ENCODE measurements at regions not wholly inside any gene's neighbourhood (a gene's known extent, or its start where the extent isn't known, plus 50 kb on each side); places are given as distances from the start of the nearest gene placed in this dataset.
"Not testable (repeated sequence)": the region's sequence is repeated elsewhere in the genome, so short reads cannot be mapped to it uniquely, and the experiment has no call there.

- Histone ChIP-seq H3K27ac (no peak overlapping the region), H3K36me3 (no peaks in the 10 kb centered on the region), H3K27me3 (no peaks in the 10 kb centered on the region), H3K4me1 (no peaks in the 10 kb centered on the region), H3K4me3 (no peak overlapping the region), H3K9me3 (no peaks in the 10 kb centered on the region)
- peak; percentile 37 to 47 for DNase-seq (ENCODE audit: extremely low spot score in 2 of 2)
- TF ChIP-seq CTCF (IDR thresholded peaks at IDR 0.05), result no peak
- TF ChIP-seq POLR2A (IDR thresholded peaks at IDR 0.05), result no peak
- TF ChIP-seq POLR2AphosphoS5 (IDR thresholded peaks at IDR 0.05; ENCODE audit: insufficient read depth in 1 of 2, low read depth in 1 of 2), result no peak
- intact Hi-C loops (cut with DNase I), result no loop called here
These were observed 177.1 kb upstream of the B3GAT1 start for GRCh38 chr11:134589129-134589528.

GRCh38 chr11:134588460-134589110 lies 176.5 kb upstream of the B3GAT1 start:
- H3K9me3 ChIP-seq; H3K36me3 ChIP-seq; DNase-seq (ENCODE audit: extremely low spot score in 2 of 2); H3K4me3 ChIP-seq; intact Hi-C loops (cut with DNase I); H3K27me3 ChIP-seq; H3K4me1 ChIP-seq; H3K27ac ChIP-seq: not testable (repeated sequence)

GRCh38 chr11:134587345-134587744 lies 175.3 kb upstream of the B3GAT1 start:
- Histone ChIP-seq H3K36me3 (no peaks in the 10 kb centered on the region), H3K4me3 (no peak overlapping the region), H3K4me1 (no peaks in the 10 kb centered on the region), H3K9me3 (no peaks in the 10 kb centered on the region), H3K27ac (no peak overlapping the region), H3K27me3 (no peaks in the 10 kb centered on the region)
- DNase-seq (ENCODE audit: extremely low spot score in 2 of 2), result peak; percentile 81 to 84
- intact Hi-C loops (cut with DNase I), result no loop called here
- no peak for TF ChIP-seq POLR2A (IDR thresholded peaks at IDR 0.05)

- DNase-seq (ENCODE audit: extremely low spot score in 2 of 2), result peak; percentile 49 to 77
- Histone ChIP-seq H3K27me3 (no peaks in the 10 kb centered on the region), H3K27ac (no peak overlapping the region), H3K36me3 (no peaks in the 10 kb centered on the region), H3K4me1 (no peaks in the 10 kb centered on the region), H3K4me3 (no peak overlapping the region), H3K9me3 (no peaks in the 10 kb centered on the region)
- intact Hi-C loops (cut with DNase I), result no loop called here
- TF ChIP-seq POLR2A (IDR thresholded peaks at IDR 0.05) (no peak), POLR2AphosphoS5 (IDR thresholded peaks at IDR 0.05; ENCODE audit: insufficient read depth in 1 of 2, low read depth in 1 of 2) (no peak), CTCF (IDR thresholded peaks at IDR 0.05) (no peak)
These were observed 174.7 kb upstream of the B3GAT1 start for GRCh38 chr11:134586726-134587125.

- Histone ChIP-seq H3K27ac (no peak overlapping the region), H3K27me3 (no peaks in the 10 kb centered on the region), H3K9me3 (no peaks in the 10 kb centered on the region), H3K36me3 (no peaks in the 10 kb centered on the region), H3K4me1 (no peaks in the 10 kb centered on the region), H3K4me3 (no peak overlapping the region)
- peak; percentile 79 to 82 for DNase-seq (ENCODE audit: extremely low spot score in 2 of 2)
- TF ChIP-seq POLR2A (IDR thresholded peaks at IDR 0.05) (no peak), POLR2AphosphoS5 (IDR thresholded peaks at IDR 0.05; ENCODE audit: insufficient read depth in 1 of 2, low read depth in 1 of 2) (no peak), CTCF (IDR thresholded peaks at IDR 0.05) (no peak)
- intact Hi-C loops (cut with DNase I), result no loop called here
These were observed 173.9 kb upstream of the B3GAT1 start for GRCh38 chr11:134585666-134586610.
